ENCODE measurements at regions not wholly inside any gene's neighbourhood (a gene's known extent, or its start where the extent isn't known, plus 50 kb on each side); places are given as distances from the start of the nearest gene placed in this dataset.

DNA sequence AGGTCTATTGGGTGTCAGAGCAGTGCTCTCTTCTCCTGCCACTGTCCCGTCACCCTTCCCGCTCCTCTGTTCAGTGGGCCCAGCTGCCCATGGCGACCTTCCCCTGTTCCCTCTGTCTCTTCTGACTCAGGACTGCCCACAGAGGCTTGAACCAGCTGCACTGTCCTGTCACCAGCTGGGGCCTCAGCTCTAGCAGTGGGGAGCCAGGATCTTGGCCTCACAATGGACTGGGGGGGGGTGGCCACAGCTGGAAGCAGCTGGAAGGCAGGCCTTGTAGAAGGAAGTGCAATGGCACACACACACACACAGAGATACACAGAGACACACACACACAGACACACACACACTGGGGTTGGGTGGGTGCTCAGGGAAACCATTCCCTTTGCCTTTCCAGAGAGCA lies 114.0 kb upstream of the PJA1 start:
- TF ChIP-seq, protein P1, sequence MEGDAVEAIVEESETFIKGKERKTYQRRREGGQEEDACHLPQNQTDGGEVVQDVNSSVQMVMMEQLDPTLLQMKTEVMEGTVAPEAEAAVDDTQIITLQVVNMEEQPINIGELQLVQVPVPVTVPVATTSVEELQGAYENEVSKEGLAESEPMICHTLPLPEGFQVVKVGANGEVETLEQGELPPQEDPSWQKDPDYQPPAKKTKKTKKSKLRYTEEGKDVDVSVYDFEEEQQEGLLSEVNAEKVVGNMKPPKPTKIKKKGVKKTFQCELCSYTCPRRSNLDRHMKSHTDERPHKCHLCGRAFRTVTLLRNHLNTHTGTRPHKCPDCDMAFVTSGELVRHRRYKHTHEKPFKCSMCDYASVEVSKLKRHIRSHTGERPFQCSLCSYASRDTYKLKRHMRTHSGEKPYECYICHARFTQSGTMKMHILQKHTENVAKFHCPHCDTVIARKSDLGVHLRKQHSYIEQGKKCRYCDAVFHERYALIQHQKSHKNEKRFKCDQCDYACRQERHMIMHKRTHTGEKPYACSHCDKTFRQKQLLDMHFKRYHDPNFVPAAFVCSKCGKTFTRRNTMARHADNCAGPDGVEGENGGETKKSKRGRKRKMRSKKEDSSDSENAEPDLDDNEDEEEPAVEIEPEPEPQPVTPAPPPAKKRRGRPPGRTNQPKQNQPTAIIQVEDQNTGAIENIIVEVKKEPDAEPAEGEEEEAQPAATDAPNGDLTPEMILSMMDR (IDR thresholded peaks at IDR 0.05 in 2 of 3, conservative IDR thresholded peaks at IDR 0.05 in 1 of 3; ENCODE audit: control insufficient read depth in 2 of 3, extremely low read depth in 1 of 3, insufficient read depth in 1 of 3, low read depth in 3 of 3, low read length in 3 of 3), result no peak
- TF ChIP-seq SMAD5 (IDR thresholded peaks at IDR 0.05; ENCODE audit: low read depth), result no peak
- Histone ChIP-seq H3K79me2 (ENCODE audit: control insufficient read depth, insufficient read depth, low read length) (no peaks in the 10 kb centered on the region), H3K9ac (ENCODE audit: control insufficient read depth, insufficient read depth, low read length) (no peak overlapping the region), H3K9me3 (replicated peaks; ENCODE audit: control insufficient read depth, insufficient read depth, low read length) (no peaks in the 10 kb centered on the region), H3K4me1 (ENCODE audit: control insufficient read depth, insufficient read depth, low read length) (no peaks in the 10 kb centered on the region), H3K4me2 (ENCODE audit: control insufficient read depth, insufficient read depth) (no peak overlapping the region), H3K4me3 (no peak overlapping the region), H4K20me1 (ENCODE audit: control insufficient read depth, insufficient read depth) (no peaks in the 10 kb centered on the region), H3K27me3 (replicated peaks in 1 of 2; ENCODE audit: control insufficient read depth in 2 of 2, insufficient read depth in 2 of 2, low read length in 1 of 2) (no peaks in the 10 kb centered on the region), H3K36me3 (ENCODE audit: control insufficient read depth in 2 of 2, insufficient read depth in 2 of 2, low read length in 1 of 2) (no peaks in the 10 kb centered on the region), H3K27ac (ENCODE audit: control insufficient read depth, insufficient read depth) (no peak overlapping the region), H2AFZ (ENCODE audit: control insufficient read depth, low read depth, low read length) (no peak overlapping the region)
- intact Hi-C loops (cut with micrococcal nuclease; ENCODE audit: unreplicated experiment) (no loop called here), in situ Hi-C loops (cut with MboI) (loop anchor here (25.0 kb wide), 1 partner anchor 1092 kb away; no protein-coding TSS in a partner anchor)
- RAD21 ChIA-PET (ENCODE audit: unreplicated experiment), result no interaction called here
- no TSS peak for BruUV-seq (replicated peaks)
- CTCF ChIA-PET, result no interaction called here
- 39% methylated on average over 3 of the region's 3 CpGs for WGBS (ENCODE audit: insufficient coverage, insufficient replicate concordance, low lambda C conversion rate, missing lambda C conversion rate)
- no peak for ATAC-seq
- SMC1A ChIA-PET (ENCODE audit: uncharacterized antibody, unreplicated experiment), result no interaction called here
- POLR2A ChIA-PET, result interaction anchor here (0.8 kb wide), 1 partner anchor 8 kb away, joined by 3 read pairs; no protein-coding TSS in a partner anchor
- no peak for FAIRE-seq
- DNase-seq (ENCODE audit: low read depth, low spot score), result no peak

DNA sequence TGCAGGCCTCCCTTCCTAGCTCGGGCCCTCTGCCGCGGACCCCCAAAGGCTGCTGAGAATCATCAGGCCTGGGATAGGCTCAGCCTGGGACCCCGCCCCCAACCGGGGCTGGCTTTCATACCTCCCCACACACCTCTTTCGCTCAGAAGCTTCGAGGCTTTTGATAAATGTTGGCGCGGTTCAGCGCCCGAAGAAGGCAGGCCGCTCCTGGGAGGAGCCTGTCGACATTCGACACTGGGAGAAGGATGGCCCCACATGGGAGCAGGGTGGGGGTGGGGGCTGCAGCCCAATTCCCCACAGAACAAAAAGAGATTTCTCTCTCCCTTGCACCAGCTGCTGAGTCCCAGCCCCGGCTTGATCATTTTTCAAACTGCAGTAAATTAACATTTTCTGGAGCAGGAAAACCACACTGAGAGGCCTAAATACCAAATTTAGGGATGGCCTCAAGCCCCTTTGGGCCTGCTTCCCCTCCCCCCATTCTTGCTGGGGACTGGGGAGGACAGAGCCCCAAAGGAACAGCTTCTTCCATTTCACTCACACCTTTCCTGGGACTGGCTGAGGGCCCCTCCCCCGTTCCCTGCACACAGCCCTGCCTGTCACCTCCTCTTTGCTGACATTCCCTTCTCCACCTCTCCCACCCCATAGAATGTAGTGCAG lies 112.9 kb upstream of the PJA1 start:
- H3K4me1 ChIP-seq (ENCODE audit: control insufficient read depth, insufficient read depth, low read length), result no peaks in the 10 kb centered on the region
- no peak overlapping the region for H3K27ac ChIP-seq (ENCODE audit: control insufficient read depth, insufficient read depth)
- ChIA-PET RAD21 (ENCODE audit: unreplicated experiment) (no interaction called here), POLR2A (no interaction called here), SMC1A (ENCODE audit: uncharacterized antibody, unreplicated experiment) (no interaction called here), CTCF (no interaction called here)
- no peaks in the 10 kb centered on the region for H3K9me3 ChIP-seq (replicated peaks; ENCODE audit: control insufficient read depth, insufficient read depth, low read length)
- H3K36me3 ChIP-seq (ENCODE audit: control insufficient read depth in 2 of 2, insufficient read depth in 2 of 2, low read length in 1 of 2), result no peaks in the 10 kb centered on the region
- H4K20me1 ChIP-seq (ENCODE audit: control insufficient read depth, insufficient read depth), result no peaks in the 10 kb centered on the region
- H2AFZ ChIP-seq (ENCODE audit: control insufficient read depth, low read depth, low read length), result no peak overlapping the region
- WGBS (ENCODE audit: insufficient coverage, insufficient replicate concordance, low lambda C conversion rate, missing lambda C conversion rate), result 25% methylated on average over 10 of the region's 16 CpGs
- no peak overlapping the region for H3K9ac ChIP-seq (ENCODE audit: control insufficient read depth, insufficient read depth, low read length)
- TF ChIP-seq SUPT20H (IDR thresholded peaks at IDR 0.05; ENCODE audit: borderline replicate concordance, control insufficient read depth, low read depth, low read length), result no peak
- TF ChIP-seq SREBF2 (IDR thresholded peaks at IDR 0.05; ENCODE audit: low read length), result no peak
- TF ChIP-seq GABPA (IDR thresholded peaks at IDR 0.05; ENCODE audit: low read depth), result no peak
- TF ChIP-seq NRF1 (conservative IDR thresholded peaks at IDR 0.05; ENCODE audit: low read depth, low read length), result no peak
- TF ChIP-seq SPI1 (IDR thresholded peaks at IDR 0.05; ENCODE audit: borderline replicate concordance, insufficient read depth, low read depth, low read length), result no peak
- TF ChIP-seq NR2F1 (conservative IDR thresholded peaks at IDR 0.05), result no peak
- no peak for TF ChIP-seq TCF3 (IDR thresholded peaks at IDR 0.05; ENCODE audit: borderline replicate concordance, insufficient read depth, low read depth, low read length)
- TF ChIP-seq FOS (IDR thresholded peaks at IDR 0.05; ENCODE audit: borderline replicate concordance, extremely low read depth, insufficient read length), result no peak
- no peak for TF ChIP-seq EZH2 (IDR thresholded peaks at IDR 0.05; ENCODE audit: borderline replicate concordance, control insufficient read depth, low read depth, low read length)
- no peak for TF ChIP-seq CBX5 (IDR thresholded peaks at IDR 0.05; ENCODE audit: low read depth)
- TF ChIP-seq, protein P2, sequence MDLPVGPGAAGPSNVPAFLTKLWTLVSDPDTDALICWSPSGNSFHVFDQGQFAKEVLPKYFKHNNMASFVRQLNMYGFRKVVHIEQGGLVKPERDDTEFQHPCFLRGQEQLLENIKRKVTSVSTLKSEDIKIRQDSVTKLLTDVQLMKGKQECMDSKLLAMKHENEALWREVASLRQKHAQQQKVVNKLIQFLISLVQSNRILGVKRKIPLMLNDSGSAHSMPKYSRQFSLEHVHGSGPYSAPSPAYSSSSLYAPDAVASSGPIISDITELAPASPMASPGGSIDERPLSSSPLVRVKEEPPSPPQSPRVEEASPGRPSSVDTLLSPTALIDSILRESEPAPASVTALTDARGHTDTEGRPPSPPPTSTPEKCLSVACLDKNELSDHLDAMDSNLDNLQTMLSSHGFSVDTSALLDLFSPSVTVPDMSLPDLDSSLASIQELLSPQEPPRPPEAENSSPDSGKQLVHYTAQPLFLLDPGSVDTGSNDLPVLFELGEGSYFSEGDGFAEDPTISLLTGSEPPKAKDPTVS (IDR thresholded peaks at IDR 0.05; ENCODE audit: low read depth, low read length), result no peak
- TF ChIP-seq LARP7 (IDR thresholded peaks at IDR 0.05), result no peak
- no peak for TF ChIP-seq EGR1 (IDR thresholded peaks at IDR 0.05; ENCODE audit: borderline replicate concordance in 1 of 2, low read depth in 2 of 2, low read length in 2 of 2)
- H3K27me3 ChIP-seq (replicated peaks in 1 of 2; ENCODE audit: control insufficient read depth in 2 of 2, insufficient read depth in 2 of 2, low read length in 1 of 2), result no peaks in the 10 kb centered on the region
- no peak overlapping the region for H3K4me2 ChIP-seq (ENCODE audit: control insufficient read depth, insufficient read depth)
- FAIRE-seq, result no peak
- H3K4me3 ChIP-seq, result no peak overlapping the region
- BruUV-seq (replicated peaks), result no TSS peak
- no peak for DNase-seq (ENCODE audit: low read depth, low spot score)
- H3K79me2 ChIP-seq (ENCODE audit: control insufficient read depth, insufficient read depth, low read length), result no peaks in the 10 kb centered on the region
- intact Hi-C loops (cut with micrococcal nuclease; ENCODE audit: unreplicated experiment), result no loop called here
- no peak for ATAC-seq
- in situ Hi-C loops (cut with MboI), result loop anchor here (25.0 kb wide), 1 partner anchor 1091 kb away; no protein-coding TSS in a partner anchor
